SIG-M5 treated with dmso at 0.1 percent for 504 hours (cell line): ENCODE measurements at regions not wholly inside any gene's neighbourhood (a gene's known extent, or its start where the extent isn't known, plus 50 kb on each side); places are given as distances from the start of the nearest gene placed in this dataset.

Source experiments
- DNase-seq: peaks from one replicate; lab custom pipeline; 2025; ENCODE audit not compliant: unreplicated experiment; lab: John Stamatoyannopoulos, UW

GRCh38 chr5:155948576-155948975, 378.4 kb upstream of the SGCD start:
- no peak for DNase-seq

GRCh38 chr5:155952486-155953089, 374.4 kb upstream of the SGCD start:
- DNase-seq: no peak

DNA sequence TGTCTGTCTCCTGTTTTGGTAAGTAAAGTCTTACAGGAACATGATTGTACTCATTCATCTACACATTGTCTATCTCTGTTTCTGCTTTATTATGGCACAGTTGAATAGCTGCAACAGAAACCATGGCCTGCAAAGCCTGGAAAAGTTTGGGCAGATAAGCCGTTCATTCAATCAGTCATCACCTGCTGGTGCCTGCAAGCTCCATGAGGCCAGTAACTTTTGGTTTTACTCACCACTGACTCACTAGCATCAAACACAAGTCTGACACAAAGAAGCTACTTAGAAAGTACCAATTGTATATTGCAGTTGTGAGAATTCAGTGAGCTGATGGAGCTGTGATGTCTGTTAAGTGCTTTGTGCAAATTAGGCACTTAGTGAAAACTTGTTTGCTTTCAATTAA, 373.6 kb upstream of the SGCD start:
- no peak for DNase-seq

DNA sequence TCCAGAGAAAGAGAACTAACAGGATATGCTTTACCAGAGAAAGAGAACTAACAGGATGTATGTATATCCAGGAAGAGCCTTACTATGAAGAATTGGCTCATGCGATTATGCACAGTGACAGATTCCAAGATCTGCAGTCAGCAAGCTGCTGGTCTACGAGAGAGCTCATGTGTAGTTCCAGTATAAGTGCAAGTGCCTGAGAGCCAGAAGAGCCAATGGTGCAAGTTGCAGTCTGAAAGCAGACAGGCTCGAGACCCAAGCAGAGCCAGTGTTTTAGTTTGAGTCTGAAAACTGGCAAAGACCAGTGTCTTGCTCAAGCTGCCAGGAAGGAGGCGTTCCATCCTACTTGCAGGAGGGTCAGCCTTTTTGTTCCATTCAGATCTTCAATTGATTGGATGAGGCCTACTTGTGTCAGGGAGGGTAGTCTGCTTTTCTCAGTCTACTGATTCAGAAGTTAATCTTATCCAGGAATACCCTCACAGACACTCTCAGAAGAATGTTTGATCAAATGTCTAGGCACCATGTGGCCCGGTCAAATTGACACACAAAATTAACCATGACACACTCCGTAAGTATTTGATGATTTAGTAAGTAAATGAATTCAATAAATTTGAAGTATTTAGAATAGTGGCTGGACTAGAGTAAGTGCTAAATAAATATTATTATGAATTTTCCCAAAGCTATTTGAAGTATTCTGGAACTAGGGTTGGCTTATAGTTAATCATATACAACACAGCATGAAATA, 372.1 kb upstream of the SGCD start:
- no peak for DNase-seq

DNA sequence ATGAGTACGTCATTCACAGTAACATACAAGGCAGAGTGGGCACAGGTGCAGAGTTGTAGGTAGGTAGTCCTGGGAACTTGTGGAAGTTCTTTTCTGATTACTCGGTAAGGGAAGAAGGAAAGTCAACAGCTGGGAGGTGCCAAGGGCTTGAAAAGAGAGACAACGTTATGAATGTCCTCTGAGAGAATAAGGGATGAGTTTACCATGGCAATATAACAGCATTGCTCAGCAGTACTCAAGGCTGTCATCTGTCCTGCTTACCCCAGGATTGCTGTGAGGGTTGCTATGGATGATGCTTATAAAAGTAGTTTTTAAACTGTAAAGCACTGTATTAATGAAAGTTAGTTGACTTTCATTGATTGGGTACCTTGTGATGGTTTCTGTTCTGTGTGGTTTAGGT, 369.1 kb upstream of the SGCD start:
- no peak for DNase-seq

DNA sequence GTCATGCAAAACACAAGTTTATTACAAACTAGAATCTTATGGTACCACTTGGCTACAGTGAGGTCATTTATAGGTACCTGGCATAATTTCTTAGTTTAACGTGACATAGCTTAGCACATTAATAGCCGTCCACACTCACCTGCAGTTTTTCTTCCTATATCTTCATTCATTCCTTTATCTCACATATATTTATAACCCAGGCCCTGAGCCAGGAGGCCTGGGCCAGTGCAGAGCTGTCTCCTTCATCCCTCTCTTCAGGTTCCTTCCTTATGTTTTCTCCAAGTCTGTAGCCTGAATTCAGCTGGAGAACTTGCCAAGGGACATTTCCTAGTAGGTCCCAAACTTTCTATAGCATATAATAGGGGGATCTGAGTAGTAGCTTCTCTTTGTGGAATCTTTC, 367.9 kb upstream of the SGCD start:
- no peak for DNase-seq

- DNase-seq: no peak
Measured at GRCh38 chr5:155960177-155960576, 366.8 kb upstream of the SGCD start.

DNA sequence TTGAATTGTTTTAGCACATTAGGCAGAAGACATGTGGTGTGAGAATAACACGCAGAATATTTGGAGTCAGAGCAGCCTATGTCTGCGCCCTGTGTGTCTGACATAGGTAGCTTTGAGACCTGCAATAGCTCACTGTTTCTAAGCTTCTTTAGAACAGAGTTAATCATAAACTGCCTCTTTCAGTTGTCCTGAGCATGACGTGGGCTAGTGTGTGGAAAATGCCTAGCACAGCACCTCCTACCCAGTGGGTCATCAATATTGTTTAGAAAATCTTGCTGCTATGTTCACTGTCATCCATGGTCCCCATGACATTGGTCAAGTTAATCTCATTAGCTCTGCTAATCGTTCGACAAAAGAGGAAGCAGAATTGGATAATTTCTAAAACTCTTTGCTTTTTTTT, 357.4 kb upstream of the SGCD start:
- DNase-seq: no peak

GRCh38 chr5:155974369-155974768, 352.6 kb upstream of the SGCD start:
- DNase-seq: no peak

- no peak for DNase-seq
Measured at GRCh38 chr5:155978850-155979249, 348.1 kb upstream of the SGCD start.

DNA sequence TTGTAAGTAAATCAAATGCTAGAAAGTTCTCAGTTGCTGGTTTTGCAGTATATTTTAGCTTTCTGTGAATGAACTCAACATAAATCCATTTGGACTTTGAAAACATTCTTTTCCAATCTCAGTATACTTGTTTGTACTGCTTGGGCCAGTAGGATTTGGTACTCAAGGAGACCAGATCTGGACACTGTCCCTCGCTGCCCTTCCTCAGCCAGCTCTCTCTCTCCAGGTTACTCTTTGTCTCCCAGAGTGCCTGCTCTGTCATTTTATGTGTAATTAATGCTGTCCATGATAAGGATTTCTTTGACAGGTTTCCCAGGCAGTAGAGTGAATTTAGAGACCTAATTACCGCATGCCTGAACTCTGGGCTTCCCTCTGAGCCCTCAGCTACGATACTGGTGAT, 344.6 kb upstream of the SGCD start:
- no peak for DNase-seq

GRCh38 chr5:155983954-155984353, 343.0 kb upstream of the SGCD start:
- no peak for DNase-seq

DNA sequence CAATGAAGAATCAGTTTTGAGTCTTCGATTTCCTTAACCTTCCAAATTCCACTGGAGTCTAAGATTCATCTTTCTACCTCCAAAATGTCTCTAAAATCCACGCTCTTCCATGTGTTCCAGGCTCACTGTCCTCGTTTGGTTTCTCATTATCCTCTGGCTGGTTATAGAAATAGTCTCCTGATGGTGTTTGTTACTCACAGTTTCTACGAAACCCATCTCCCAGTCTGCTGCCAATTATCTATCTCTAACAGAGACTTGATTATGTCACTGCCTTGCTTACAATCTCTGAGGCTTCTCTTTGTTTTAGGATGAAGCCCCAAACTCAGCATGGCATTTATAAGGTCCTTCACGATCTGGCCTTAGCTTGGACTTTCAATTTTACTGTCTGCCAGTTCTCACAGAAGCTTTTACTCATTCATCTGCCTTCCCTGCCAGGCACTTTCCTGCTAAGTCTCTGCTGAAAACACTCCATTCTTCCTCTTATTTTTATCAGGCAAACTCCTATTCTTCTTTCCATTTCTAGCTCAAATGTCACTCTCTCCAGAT, 339.6 kb upstream of the SGCD start:
- DNase-seq: no peak

- no peak for DNase-seq
Measured at GRCh38 chr5:155989879-155990278, 337.1 kb upstream of the SGCD start.

- no peak for DNase-seq
Measured at GRCh38 chr5:155996123-155996522, 330.8 kb upstream of the SGCD start.

DNA sequence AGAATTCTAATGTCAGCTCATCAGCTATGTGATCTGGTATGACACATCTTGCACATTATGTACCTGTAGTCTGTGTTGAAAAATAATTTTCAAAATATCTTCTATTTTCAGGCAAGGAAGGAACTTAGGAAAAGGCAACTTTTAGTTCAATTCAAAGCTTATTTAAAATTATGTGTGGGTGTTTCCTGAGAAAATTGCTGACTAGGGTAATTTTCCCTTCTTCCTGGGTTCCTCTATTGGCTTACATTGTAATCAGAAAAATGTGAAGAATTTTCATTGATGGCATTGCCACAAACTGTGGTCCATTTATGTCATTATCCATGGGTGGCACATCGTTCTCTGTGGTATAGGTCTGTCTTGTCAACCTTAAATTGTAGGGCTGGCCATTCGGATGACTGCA, 328.7 kb upstream of the SGCD start:
- no peak for DNase-seq

GRCh38 chr5:156000115-156000514, 326.8 kb upstream of the SGCD start:
- DNase-seq: no peak

DNA sequence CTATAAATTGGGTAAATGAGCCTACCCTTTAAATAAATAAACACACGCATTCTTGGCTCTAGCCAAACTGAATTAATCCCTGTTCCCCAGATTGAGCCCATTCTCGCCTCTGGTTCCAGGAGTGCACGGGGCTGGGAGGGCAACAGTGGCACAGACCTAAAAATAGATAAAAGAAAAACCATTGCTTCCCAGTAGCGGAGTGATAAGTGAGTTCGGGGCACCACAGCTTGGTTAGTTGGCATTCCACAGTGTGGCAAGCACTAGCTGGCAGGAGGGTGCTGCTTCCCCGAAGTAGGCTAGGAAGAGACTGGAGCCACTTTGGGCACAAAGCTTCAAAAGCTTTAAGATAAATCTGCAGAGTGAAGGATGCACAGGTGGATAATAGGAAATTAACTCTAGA, 322.2 kb upstream of the SGCD start:
- DNase-seq: no peak

- DNase-seq: no peak
Measured at GRCh38 chr5:156006026-156006647, 320.8 kb upstream of the SGCD start.

- DNase-seq: no peak
Measured at GRCh38 chr5:156008844-156009243, 318.1 kb upstream of the SGCD start.

GRCh38 chr5:156009583-156009982, 317.4 kb upstream of the SGCD start:
- DNase-seq: no peak

- DNase-seq: no peak
Measured at GRCh38 chr5:156015137-156015536, 311.8 kb upstream of the SGCD start.
